ENCODE measurements at regions not wholly inside any gene's neighbourhood (a gene's known extent, or its start where the extent isn't known, plus 50 kb on each side); places are given as distances from the start of the nearest gene placed in this dataset.
A peak's percentile ranks its signal among the peaks of the same experiment; 100 is the strongest.

DNA sequence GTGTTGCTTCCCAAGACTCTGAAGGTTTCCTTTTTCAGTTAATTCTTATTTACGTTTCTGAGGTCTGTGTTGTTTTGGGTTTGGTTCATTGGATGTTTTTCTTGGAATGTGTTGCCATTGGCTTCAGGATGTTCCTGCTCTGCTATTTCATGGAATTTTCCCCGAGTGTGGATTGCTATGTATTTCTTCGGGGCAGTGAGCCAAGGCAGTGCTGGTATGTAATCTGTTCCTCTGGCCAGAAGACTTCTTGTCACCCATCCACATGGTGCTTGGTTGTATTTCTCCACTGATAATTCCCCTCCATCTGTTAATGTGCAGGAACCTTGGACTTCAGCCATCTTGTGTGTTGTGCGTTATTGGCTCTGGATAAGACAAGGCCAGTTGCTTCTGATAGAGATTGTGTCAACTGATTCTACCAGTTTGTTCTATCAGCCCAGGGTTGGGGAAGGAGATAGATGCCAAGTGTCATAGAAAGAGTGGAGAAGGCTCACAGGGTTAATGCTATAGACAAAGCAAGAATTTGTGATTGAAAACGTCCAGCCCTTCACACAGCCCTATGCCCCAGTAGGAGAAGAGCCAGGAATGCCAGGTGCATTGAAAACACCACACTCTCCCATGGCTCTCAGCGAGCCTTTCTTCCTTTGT, 505.2 kb downstream of the PLPP3 start:
- H3K27me3 ChIP-seq (ENCODE audit: control insufficient read depth, insufficient read depth, low read length) = no peaks in the 10 kb centered on the region
- no peaks in the 10 kb centered on the region for H3K9me3 ChIP-seq (ENCODE audit: control insufficient read depth, insufficient read depth, low read depth, low read length)
- H2AFZ ChIP-seq (ENCODE audit: low read length) = no peak overlapping the region
- H3K9ac ChIP-seq (ENCODE audit: insufficient read depth, low read length) = no peak overlapping the region
- peak; percentile 91 to 94 for DNase-seq (ENCODE audit: low read depth in 2 of 2)
- H4K20me1 ChIP-seq (ENCODE audit: control insufficient read depth, extremely low read depth, insufficient read depth, low read length) = no peaks in the 10 kb centered on the region
- H3K79me2 ChIP-seq (ENCODE audit: control insufficient read depth, insufficient read depth, low read length) = no peaks in the 10 kb centered on the region
- no peak overlapping the region for H3K27ac ChIP-seq (ENCODE audit: insufficient read depth, low read length)
- H3K36me3 ChIP-seq (ENCODE audit: control insufficient read depth, insufficient read depth, low read length) = no peaks in the 10 kb centered on the region
- TF ChIP-seq, protein P1, sequence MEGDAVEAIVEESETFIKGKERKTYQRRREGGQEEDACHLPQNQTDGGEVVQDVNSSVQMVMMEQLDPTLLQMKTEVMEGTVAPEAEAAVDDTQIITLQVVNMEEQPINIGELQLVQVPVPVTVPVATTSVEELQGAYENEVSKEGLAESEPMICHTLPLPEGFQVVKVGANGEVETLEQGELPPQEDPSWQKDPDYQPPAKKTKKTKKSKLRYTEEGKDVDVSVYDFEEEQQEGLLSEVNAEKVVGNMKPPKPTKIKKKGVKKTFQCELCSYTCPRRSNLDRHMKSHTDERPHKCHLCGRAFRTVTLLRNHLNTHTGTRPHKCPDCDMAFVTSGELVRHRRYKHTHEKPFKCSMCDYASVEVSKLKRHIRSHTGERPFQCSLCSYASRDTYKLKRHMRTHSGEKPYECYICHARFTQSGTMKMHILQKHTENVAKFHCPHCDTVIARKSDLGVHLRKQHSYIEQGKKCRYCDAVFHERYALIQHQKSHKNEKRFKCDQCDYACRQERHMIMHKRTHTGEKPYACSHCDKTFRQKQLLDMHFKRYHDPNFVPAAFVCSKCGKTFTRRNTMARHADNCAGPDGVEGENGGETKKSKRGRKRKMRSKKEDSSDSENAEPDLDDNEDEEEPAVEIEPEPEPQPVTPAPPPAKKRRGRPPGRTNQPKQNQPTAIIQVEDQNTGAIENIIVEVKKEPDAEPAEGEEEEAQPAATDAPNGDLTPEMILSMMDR (conservative IDR thresholded peaks at IDR 0.05 in 1 of 2, IDR thresholded peaks at IDR 0.05 in 1 of 2; ENCODE audit: low read depth in 1 of 2, low read length in 2 of 2) = no peak
- TF ChIP-seq EZH2 (IDR thresholded peaks at IDR 0.05; ENCODE audit: low read length, missing control alignments) = no peak
- no peak overlapping the region for H3K4me3 ChIP-seq (replicated peaks in 1 of 4; ENCODE audit: control extremely low read depth in 1 of 4, insufficient read depth in 1 of 4, low read depth in 3 of 4, low read length in 4 of 4)
- peaks cover 10% of the 10 kb centered on the region for H3K4me1 ChIP-seq (ENCODE audit: control insufficient read depth, extremely low read depth, insufficient read depth, low read length)
- H3K4me2 ChIP-seq (ENCODE audit: extremely low read depth, insufficient read depth, low read length) = no peak overlapping the region

DNA sequence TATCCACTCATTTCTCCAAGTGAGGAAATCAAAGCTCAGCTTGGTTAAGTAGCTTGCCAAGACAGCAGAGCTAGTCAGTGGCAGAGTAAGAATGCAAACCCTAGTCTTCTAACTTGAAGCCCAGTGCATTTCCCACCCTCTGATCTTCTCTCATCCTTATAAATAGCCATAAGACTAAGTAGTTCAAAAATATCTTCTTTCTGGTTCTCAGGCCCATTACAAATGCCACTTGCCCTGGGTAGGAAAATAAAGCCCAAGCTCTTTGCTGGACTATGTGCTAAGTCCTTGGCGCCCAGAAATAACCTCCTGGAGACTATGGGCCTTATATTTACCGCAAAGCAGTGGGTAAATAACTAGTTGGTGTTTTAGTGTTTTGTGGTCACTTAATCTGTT, 505.8 kb downstream of the PLPP3 start:
- Histone ChIP-seq H3K79me2 (ENCODE audit: control insufficient read depth, insufficient read depth, low read length) (no peaks in the 10 kb centered on the region), H3K27me3 (ENCODE audit: control insufficient read depth, insufficient read depth, low read length) (no peaks in the 10 kb centered on the region), H3K9ac (ENCODE audit: insufficient read depth, low read length) (no peak overlapping the region), H3K27ac (ENCODE audit: insufficient read depth, low read length) (no peak overlapping the region), H2AFZ (ENCODE audit: low read length) (no peak overlapping the region), H3K4me1 (ENCODE audit: control insufficient read depth, extremely low read depth, insufficient read depth, low read length) (peaks cover 10% of the 10 kb centered on the region), H3K36me3 (ENCODE audit: control insufficient read depth, insufficient read depth, low read length) (no peaks in the 10 kb centered on the region), H4K20me1 (ENCODE audit: control insufficient read depth, extremely low read depth, insufficient read depth, low read length) (no peaks in the 10 kb centered on the region), H3K4me3 (replicated peaks in 1 of 4; ENCODE audit: control extremely low read depth in 1 of 4, insufficient read depth in 1 of 4, low read depth in 3 of 4, low read length in 4 of 4) (no peak overlapping the region), H3K9me3 (ENCODE audit: control insufficient read depth, insufficient read depth, low read depth, low read length) (no peaks in the 10 kb centered on the region), H3K4me2 (ENCODE audit: extremely low read depth, insufficient read depth, low read length) (peak overlapping the region; percentile 11)
- DNase-seq (ENCODE audit: low read depth in 2 of 2) = no peak
- TF ChIP-seq, protein P1 (conservative IDR thresholded peaks at IDR 0.05 in 1 of 2, IDR thresholded peaks at IDR 0.05 in 1 of 2; ENCODE audit: low read depth in 1 of 2, low read length in 2 of 2) = no peak
- TF ChIP-seq EZH2 (IDR thresholded peaks at IDR 0.05; ENCODE audit: low read length, missing control alignments) = no peak

DNA sequence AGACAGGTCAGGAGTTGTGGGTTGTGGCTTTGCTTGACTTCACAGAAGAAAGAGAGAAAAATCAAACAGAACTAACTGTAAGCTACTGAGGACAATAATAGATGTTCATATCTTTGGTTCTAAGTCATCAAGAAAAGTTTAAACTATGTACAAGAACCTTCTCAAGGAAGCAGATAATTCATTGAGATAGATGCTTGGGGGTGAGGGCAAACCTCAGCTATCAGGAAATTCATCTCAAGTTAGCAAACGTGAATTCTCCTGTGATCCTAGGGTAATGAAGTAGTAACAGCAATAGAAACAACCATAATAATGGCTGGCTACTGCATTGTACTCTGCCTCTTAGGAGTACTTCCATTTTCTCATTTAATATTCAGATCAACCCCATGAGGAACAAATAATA, 506.2 kb downstream of the PLPP3 start:
- TF ChIP-seq, protein P1 (conservative IDR thresholded peaks at IDR 0.05 in 1 of 2, IDR thresholded peaks at IDR 0.05 in 1 of 2; ENCODE audit: low read depth in 1 of 2, low read length in 2 of 2) = no peak
- TF ChIP-seq EZH2 (IDR thresholded peaks at IDR 0.05; ENCODE audit: low read length, missing control alignments) = no peak
- H3K9ac ChIP-seq (ENCODE audit: insufficient read depth, low read length) = no peak overlapping the region
- no peaks in the 10 kb centered on the region for H3K79me2 ChIP-seq (ENCODE audit: control insufficient read depth, insufficient read depth, low read length)
- no peak overlapping the region for H3K27ac ChIP-seq (ENCODE audit: insufficient read depth, low read length)
- H3K36me3 ChIP-seq (ENCODE audit: control insufficient read depth, insufficient read depth, low read length) = no peaks in the 10 kb centered on the region
- no peaks in the 10 kb centered on the region for H4K20me1 ChIP-seq (ENCODE audit: control insufficient read depth, extremely low read depth, insufficient read depth, low read length)
- H2AFZ ChIP-seq (ENCODE audit: low read length) = no peak overlapping the region
- peak in 1 of 2 donors; percentile 33 for DNase-seq (ENCODE audit: low read depth in 2 of 2)
- H3K4me1 ChIP-seq (ENCODE audit: control insufficient read depth, extremely low read depth, insufficient read depth, low read length) = peaks cover 10% of the 10 kb centered on the region
- H3K9me3 ChIP-seq (ENCODE audit: control insufficient read depth, insufficient read depth, low read depth, low read length) = no peaks in the 10 kb centered on the region
- H3K4me3 ChIP-seq (replicated peaks in 1 of 4; ENCODE audit: control extremely low read depth in 1 of 4, insufficient read depth in 1 of 4, low read depth in 3 of 4, low read length in 4 of 4) = no peak overlapping the region
- H3K4me2 ChIP-seq (ENCODE audit: extremely low read depth, insufficient read depth, low read length) = no peak overlapping the region
- no peaks in the 10 kb centered on the region for H3K27me3 ChIP-seq (ENCODE audit: control insufficient read depth, insufficient read depth, low read length)
